ENCODE measurements at regions not wholly inside any gene's neighbourhood (a gene's known extent, or its start where the extent isn't known, plus 50 kb on each side); places are given as distances from the start of the nearest gene placed in this dataset.
"Not testable (repeated sequence)": the region's sequence is repeated elsewhere in the genome, so short reads cannot be mapped to it uniquely, and the experiment has no call there.

DNA sequence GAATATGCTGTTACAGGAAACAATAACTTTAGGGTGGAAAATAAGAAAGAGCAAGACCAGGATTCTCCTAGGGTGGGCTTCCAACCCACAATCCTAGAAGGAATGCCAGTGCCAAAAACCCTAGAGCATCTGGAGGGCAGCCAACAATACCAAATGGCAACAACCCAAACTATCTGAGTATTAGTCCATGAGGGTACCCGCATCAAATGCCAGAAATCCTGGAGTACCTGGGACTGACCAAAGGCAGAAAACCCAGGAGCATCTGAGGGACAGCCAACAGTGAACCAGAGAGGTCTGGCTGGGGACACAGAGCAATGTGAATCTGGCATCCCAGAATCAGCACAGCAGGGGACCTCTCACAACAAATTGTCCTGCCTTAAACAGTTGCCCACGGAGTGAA, 126.3 kb downstream of the SCG2 start:
- DNase-seq: no peak

DNA sequence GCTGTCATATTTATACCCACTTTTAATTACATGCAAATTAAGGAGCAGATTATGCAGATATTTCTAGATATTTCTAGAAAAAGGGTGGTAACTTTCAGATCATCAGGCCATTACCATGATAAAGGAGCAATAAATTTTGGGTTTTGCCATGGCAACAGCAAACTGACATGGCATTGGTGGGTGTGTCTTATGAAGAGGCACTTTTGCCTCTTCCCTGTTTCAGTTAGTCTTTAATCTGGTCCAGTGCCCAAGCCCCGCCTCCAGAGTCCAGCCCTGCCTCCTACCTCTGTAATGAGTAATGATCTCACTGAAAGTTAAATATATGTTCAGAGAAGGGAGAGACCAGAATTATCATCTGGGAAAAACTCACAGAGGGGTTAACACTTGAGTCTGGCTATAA, 124.8 kb downstream of the SCG2 start:
- DNase-seq: no peak

DNA sequence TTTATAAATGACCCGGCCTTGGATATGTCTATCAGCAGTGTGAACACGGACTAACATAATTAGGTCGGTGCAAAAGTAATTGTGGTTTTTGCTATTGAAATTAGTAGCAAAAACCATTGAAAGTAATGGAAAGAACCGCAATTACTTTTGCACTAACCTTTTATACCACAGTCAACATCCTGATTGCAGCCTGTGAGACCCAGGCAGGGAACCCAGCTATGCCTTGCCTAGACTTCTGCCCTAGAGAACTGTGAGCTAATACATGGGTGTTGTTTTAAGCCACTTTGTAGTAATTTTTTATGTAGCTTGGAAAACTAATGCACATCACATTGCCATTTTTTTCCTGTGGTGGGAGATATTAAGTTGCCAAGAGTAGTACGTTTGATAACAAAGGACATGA, 120.7 kb downstream of the SCG2 start:
- DNase-seq: no peak

DNA sequence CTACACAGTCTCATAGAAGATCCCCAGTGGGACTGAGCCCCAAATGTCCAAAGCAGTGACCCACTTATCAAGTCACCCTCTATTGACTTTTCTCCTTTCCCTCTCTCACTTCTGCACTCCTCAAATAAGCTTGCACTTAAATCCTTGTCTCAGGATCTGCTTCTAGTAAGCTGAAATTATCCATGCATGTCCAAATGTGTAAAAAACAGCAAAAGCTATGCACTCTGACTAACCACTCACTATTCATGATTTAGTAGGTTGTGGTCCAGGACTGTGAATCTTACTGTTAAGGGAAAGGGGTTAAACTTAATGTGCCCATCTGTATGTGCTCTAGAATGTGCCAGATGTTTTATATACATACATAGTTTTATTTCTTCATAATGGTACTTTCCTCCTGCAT, 115.4 kb downstream of the SCG2 start:
- no peak for DNase-seq

DNA sequence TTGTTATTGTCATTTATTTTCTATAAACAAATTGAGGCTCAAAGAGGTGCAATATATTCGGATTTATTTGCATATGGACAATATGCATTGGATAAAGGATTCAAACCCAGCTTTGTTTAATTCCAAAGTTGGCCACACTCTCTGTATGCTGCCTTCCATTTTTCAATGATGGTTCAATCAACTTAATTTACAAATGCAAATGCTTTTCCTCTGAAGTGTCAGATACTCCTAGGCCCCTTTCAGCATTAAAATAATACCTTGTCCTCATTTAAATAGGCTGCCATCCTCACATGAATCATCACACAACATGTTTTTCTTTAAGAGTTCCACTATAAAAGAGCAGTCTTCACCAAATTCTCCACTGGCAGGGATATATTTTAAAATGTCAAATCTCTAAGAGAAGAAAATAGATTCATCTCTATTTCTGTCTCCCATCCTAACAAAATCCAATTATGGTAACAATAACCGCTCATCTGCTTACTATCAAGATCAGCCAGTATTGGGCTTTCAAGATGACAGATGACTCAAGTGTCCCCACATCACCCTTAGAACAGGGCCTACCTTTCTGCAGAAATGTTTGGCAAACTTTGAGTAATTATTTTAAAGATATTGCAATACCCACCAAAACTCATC, 114.8 kb downstream of the SCG2 start:
- DNase-seq: no peak

DNA sequence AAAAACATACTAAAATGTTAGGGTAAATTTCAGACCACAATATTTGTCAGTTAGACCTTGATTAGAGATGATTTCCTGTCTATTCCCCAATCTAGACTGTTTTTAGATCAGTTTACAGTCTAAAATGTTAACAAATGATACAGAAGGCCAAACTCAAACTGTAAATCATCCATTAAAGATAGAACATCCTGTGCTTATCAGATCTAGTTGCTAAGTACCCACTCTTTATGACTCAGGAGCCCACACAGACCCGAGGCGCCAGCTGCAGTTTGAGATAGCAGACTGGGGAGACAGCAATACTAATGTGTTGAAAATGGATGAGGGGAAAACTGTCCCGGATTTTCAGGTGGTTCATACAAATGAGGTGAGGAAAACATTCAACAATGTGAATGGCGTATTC, 113.3 kb downstream of the SCG2 start:
- DNase-seq: peak; percentile 48

DNA sequence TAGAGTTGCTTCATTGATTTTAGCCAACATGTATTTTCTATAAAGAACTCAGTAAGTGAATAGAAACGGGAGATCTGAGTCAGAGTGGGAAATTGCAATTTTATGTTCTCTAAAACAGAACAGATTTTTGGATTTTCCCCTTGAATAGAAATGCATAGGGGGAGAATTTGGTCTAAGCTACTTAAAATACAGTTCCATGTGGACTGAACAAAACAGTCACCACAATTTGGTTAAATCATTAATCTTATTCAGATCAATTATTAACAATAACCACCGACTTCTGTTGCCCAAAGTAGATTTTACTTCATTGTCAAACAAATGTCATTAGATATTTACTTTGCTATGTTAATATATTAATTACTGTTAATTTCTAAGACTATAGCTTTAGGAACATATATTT, 107.7 kb downstream of the SCG2 start:
- no peak for DNase-seq

DNA sequence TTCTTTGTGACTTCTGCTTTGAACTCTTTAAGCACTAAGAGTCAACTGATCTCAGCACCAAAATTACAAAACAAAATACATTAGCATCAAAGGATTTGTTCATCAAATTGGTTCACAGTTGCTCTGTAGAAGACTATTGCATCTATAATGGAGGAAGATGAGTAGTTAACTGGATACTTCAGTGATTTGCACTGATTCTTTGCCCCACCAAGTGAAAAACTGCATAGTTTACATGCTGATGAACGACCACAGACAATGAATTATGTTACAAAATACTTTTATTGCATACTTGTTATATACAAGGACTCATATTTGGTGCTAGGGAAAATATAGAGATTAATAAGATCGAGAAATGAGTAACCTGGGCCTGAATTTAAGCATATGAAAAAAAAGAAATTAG, 107.2 kb downstream of the SCG2 start:
- no peak for DNase-seq

DNA sequence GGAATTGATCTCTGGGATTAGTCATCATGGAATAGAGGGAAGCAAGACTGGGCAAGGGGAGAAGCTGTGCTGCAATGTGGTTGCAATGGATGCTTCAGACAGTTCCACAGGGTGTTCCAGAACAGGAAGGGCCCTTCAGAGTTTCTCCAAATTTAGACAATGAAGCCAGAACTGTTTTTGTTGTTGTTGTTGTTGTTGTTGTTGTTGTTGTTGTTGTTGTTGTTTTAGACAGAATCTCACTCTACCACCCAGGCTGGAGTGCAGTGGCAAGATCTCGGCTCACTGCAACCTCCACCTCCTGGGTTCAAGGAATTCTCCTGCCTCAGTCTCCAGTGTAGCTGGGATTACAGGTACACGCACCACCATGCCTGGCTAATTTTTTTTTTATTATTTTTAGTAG, 105.3 kb downstream of the SCG2 start:
- not testable (repeated sequence) for DNase-seq

DNA sequence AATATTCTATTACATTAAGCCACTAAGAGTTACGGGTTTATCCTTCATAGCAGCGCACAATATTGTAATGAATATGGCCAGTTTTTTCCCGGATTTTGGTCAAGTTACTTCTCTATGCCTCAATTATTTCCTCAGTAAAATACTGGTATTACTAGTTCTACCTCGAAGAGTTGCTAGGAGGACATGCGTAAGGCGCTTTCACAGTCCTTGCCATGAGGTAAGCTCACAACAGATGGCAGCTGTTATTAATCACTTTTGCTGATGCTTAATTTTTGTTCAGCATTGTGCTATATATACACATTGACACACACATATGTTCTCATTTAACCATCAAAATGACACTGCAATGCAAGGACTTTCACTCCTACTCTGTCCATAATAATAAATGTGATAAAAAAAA, 101.5 kb downstream of the SCG2 start:
- DNase-seq: no peak

DNA sequence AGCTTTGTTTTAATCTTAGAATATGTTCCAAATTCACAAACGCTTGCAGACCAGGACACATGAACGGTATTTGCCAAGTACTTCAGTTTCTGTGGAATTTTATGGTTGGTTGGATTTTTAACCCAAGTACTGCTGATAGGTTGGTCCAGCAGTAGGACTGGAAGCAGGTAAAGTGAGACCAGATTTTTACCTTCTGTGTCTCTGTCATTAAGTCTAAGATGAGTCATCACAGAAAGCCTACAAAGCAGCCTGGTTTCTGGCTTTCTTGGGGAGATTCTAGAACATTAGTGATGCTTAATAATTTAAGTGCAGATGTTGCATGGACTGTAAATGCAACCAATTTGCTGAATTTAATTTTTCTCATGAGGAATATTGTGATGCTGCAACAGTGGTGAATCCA, 100.5 kb downstream of the SCG2 start:
- peak; percentile 14 for DNase-seq

DNA sequence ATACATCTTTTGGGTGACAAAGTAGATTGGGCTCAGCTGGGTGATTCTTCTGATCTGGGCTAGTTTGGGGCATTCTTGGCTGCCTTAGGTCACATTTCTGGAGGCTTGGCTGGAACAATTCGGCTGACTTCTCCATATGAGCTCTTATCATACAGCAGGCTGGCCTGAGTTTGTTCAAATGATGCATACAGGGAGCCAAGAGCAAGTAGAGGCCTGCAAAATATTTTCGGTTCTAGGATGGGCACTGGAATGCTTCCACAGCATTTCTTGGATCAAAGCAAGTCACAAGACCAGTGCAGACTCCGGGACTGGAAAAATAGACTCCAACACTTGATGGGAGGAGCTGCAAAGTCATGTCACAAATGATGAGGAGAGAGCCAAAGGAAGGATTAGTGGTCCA, 98.4 kb downstream of the SCG2 start:
- DNase-seq: no peak

DNA sequence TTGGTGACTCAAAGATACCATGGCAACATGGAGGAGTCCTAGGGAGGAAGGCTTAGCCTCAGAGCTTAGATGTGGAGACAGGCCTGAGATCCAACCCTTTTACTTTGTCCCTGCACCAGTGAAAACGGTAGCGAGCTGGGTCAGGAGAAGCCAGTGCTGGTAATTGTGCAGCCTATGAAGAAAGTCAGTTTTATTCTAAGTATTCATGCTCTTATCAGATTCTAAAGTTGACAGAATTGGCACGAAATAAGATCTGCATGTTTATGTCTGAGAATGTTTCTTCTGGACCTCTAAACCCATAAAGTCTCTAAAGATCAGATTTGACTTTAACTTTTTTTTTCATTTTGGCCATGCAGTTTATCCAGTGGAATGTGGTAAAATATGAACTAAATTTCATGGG, 93.8 kb downstream of the SCG2 start:
- no peak for DNase-seq

DNA sequence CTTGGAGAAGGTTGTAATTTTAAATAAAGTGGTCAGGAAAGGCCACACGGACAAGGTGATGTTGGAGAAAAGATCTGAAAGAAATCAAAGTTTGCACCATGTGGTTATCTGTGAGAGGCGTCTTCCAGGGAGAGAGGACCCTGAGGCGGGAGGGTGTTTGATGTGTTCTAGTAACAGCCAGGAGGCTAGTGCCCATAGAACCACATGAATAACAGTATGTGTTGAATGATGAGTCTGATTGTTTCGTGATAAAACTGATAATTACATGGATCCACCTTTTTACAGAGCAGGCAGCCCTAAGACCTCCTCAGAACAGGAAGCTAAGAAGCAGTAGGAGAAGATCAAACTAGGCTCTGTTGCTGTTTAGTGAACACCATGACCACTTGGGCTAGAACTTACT, 91.4 kb downstream of the SCG2 start:
- no peak for DNase-seq

DNA sequence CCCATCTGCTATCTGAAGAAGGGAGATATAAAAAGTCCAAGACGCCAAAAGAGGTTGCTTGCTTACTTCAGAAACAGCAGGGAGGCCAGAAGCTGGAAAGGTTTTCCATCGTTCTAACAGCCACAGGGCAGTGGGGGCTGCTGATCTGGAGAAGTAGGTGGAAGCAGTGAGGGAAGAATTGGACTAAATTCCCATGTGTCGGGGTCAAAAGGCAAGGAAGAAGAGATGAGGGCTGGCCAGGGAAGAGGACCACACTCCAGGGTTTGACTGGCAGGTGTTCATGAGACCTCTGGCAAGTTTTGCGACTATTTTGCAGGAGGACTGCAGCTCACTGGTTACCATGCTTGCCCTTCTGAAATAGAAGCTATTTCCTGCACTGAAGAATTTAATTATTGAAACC, 91.0 kb downstream of the SCG2 start:
- no peak for DNase-seq

DNA sequence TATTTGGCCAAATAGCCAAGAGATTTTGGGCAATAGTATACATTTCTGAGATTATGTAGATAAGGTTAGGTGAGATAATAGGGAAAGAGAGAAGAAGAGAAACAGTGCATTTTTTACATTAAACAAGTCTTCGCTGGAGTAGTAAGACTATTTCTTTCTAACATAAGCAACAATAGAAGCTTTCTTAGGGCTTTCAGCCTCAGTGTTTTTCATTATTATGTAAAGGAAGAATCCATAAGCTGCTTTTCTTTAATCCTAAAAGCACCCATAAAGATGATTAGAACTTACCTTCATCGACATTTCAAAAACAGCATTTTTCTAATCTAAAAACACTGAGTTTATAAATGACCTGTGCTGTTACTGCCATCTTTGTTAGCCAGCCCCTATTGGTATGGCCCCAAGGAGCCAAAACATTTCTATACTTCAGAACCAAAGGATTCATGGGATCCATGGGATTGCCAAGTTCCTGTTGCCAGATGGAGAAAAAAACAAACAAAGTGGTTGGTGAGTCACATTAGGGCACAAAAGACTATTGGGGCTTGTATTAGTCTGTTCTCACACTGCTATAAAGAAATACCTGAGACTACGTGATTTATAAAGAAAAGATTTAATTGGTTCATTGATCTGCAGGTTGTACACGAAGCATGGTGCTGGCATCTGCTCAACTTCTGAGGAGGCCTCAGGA, 88.2 kb downstream of the SCG2 start:
- no peak for DNase-seq

DNA sequence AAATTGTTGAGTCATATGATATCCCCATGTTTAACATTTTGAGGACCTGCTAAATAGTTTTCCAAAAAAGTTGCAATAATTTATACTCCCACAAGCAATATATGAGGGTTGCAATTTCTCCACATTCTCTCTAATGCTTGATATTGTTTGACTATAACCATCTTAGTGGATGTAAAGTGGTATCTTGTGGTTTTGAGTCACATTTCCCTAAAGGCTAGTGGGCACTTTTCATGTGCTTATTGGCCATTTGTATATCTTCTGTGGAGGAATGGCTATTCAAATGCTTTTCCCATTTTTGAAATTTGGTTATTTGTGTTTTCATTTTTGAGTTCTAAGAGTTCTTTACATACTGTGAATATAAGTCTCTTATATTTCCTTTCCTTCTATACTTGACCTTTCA, 82.7 kb downstream of the SCG2 start:
- DNase-seq: no peak

DNA sequence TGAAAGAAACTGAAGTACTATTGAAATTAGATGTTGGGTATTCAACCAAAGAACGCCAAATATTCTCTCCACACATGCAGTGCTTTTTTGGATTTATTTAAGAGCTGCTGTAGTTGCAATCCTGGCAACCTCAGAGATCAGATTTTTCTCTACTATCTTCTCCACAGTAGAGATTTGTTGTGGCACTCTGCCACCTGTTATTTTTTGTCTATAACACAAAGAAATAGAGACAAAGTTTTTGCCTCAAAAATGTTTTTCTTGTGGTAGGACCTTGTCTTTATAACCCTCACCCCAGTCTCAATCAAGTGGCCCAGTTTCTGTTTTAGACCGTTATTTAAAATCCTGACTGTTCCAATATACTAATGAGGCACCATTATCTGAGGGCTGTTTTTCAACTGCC, 79.4 kb downstream of the SCG2 start:
- DNase-seq: no peak

DNA sequence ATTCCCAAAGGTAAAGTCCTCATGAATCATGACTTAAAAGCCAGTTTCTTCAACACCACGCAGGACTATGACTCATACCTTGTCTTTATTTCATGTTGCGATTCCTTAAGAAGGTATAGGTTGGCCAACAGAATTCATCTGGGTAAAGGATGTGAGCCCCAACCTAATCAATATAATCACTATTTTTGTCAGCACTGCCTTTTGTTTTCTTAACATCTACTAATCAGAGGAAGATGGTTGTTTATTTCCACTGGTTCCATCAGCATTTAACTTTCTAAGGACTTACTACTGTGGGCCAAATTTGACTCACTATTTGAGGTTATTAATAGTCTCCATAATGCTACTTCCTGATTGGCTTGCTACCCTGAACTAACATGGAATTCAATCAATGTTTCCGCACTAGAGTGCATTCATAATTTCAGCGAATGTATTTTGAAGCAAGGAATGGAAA, 78.6 kb downstream of the SCG2 start:
- DNase-seq: no peak

DNA sequence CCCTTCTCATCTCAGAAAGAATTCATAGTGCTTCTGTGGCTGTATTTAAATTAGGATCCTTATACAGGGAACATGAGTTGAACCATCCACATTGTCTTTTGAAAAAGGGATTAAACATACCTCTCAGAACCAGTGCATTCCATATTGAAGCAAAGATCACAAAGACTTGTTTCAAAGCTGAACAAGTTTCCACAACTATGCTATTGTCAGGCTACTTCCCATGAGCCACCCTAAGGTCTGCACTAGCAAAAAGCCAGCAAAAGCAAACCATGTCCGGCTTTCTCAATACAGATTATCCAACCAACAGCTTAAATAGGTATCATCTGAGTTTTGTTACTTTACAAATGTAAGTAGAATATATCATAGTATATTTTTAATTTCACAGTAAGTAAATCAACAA, 78.1 kb downstream of the SCG2 start:
- no peak for DNase-seq

DNA sequence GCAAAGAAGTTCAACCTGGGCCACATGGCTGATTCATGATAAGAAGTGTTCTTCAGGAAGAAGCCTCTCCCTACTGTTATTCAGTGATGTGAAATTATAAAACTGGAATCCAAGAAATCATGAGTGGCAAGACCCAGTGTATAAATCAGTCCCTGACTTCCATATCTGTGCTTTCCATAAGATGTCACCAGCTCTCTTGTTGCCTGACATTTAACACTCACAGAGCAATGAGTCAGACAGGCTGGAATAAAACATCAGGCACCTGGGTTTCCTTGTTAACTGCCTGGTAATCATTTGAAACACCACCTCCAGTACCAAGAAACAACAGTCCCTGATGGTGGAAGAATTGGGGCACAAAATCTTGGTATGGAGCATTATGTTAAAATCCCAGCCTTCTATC, 76.1 kb downstream of the SCG2 start:
- no peak for DNase-seq

DNA sequence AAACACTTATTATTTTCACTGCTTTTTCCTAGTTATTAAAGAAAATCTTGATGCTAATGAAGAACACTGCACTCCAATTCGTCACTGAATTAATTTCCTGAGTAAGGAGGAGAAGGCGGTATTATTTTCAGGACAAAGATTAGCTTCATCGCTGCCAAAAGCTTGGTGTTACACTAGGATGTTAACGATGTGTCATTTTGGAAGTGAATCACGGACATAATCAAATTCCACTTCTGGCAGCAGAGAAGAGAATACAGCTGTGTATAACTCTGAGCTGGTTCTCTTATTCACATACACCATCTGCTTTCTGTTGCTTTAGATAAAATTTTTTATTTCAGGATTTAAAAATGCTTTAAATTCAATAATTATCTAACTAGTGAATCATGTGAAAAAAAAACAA, 74.1 kb downstream of the SCG2 start:
- DNase-seq: no peak

DNA sequence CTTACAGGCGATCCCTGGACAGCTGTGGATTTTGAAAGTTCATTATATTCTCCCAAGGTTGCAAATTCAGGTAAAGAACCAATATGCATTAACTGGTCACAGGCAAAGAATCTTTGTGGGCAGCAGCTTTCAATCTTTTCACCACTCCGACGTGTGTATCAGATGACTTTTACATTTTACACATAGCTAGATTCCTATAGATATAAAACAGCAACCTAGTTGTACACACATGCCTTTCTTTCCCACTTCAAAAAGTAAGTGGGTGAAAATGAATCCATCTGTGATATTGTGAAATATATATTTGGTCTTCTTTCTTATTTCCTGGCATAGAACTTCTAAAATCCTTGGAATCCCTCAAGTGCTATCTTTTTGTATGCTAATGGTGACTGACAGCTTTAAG, 72.5 kb downstream of the SCG2 start:
- DNase-seq: no peak

DNA sequence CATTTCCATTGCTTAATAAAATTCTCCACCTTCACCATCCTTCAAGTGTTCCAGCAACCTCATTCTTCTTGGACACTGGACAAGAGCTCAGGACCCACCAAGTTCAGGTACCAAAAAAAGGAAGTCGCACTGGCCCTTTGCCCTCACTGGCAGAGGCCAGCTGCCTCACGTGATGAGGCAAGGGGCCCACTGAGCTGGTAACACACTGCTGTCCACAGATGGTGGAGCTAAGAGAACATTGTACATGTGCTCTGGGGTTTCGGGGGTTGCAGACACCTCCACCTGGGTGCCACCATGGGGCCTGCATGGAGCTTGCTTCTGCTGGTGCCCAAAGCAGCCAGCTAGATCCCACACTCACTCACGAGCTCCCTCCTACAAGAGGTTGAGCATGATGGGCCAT, 71.3 kb downstream of the SCG2 start:
- DNase-seq: no peak

DNA sequence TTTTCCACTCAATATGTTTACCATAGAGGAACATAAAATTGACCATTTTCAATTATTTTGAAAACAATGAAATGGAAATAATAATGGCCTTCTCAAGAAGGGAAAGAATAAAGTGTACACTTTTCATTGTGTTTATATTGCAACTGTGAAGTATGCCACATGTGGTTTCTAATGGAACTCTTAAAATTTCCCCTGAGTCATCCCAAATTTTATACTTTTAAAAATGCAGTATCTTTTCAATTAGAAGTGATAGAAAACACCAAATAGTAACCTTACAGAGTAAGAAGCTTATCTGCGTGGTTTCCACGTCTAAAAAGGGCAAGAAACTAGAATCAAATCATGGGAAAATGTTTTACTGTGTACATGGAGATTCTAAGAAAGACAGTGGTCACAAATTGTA, 70.0 kb downstream of the SCG2 start:
- no peak for DNase-seq
